ENCODE measurements at regions not wholly inside any gene's neighbourhood (a gene's known extent, or its start where the extent isn't known, plus 50 kb on each side); places are given as distances from the start of the nearest gene placed in this dataset.

GRCh38 chr6:18725449-18725848 is 338.3 kb downstream of the RNF144B start:
- Mint-ChIP-seq H3K36me3 (no peaks in the 10 kb centered on the region), H3K4me3 (no peak overlapping the region), H3K4me1 (no peaks in the 10 kb centered on the region), H3K27me3 (ENCODE audit: low read depth in 3 of 3) (no peaks in the 10 kb centered on the region), H3K9me3 (peaks cover 0 to 4% (median 2%) of the 10 kb centered on the region in 7 donors), H3K27ac (no peak overlapping the region)
- H3K27ac ChIP-seq (ENCODE audit: low read depth in 1 of 2, low read length in 2 of 2) = no peak overlapping the region
- no peak for DNase-seq
- intact Hi-C loops (cut with micrococcal nuclease) = no loop called here
- H3K4me2 ChIP-seq (replicated peaks; ENCODE audit: extremely low read depth, low read length, poor library complexity, severe bottlenecking) = no peak overlapping the region
- peaks cover 3 to 4% of the 10 kb centered on the region in 2 donors for H3K9me3 ChIP-seq (replicated peaks in 1 of 2; ENCODE audit: control insufficient read depth in 1 of 2, insufficient read depth in 1 of 2, low read length in 2 of 2)
- H3K4me3 ChIP-seq (replicated peaks in 1 of 3; ENCODE audit: low read depth in 2 of 3, low read length in 3 of 3) = no peak overlapping the region
- TF ChIP-seq, protein P1, sequence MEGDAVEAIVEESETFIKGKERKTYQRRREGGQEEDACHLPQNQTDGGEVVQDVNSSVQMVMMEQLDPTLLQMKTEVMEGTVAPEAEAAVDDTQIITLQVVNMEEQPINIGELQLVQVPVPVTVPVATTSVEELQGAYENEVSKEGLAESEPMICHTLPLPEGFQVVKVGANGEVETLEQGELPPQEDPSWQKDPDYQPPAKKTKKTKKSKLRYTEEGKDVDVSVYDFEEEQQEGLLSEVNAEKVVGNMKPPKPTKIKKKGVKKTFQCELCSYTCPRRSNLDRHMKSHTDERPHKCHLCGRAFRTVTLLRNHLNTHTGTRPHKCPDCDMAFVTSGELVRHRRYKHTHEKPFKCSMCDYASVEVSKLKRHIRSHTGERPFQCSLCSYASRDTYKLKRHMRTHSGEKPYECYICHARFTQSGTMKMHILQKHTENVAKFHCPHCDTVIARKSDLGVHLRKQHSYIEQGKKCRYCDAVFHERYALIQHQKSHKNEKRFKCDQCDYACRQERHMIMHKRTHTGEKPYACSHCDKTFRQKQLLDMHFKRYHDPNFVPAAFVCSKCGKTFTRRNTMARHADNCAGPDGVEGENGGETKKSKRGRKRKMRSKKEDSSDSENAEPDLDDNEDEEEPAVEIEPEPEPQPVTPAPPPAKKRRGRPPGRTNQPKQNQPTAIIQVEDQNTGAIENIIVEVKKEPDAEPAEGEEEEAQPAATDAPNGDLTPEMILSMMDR (IDR thresholded peaks at IDR 0.05) = no peak
- no peaks in the 10 kb centered on the region for H3K27me3 ChIP-seq (ENCODE audit: control insufficient read depth in 2 of 2, insufficient read depth in 2 of 2, low read length in 2 of 2)
- H3K79me2 ChIP-seq (ENCODE audit: insufficient read depth, low read length) = no peaks in the 10 kb centered on the region
- no peak overlapping the region for H3K9ac ChIP-seq (ENCODE audit: insufficient read depth, low read length, poor library complexity, severe bottlenecking)
- no peaks in the 10 kb centered on the region for H4K20me1 ChIP-seq (ENCODE audit: insufficient read depth, low read length)
- H3K4me1 ChIP-seq (ENCODE audit: control insufficient read depth in 1 of 2, insufficient read depth in 2 of 2, low read length in 2 of 2) = no peaks in the 10 kb centered on the region
- no peak overlapping the region for H2AFZ ChIP-seq (ENCODE audit: insufficient read depth, low read depth, low read length, poor library complexity, severe bottlenecking)
- no CpG with 5 or more reads among the region's 2 CpGs for WGBS (ENCODE audit: insufficient coverage)
- no peaks in the 10 kb centered on the region for H3K36me3 ChIP-seq (replicated peaks in 1 of 2; ENCODE audit: control insufficient read depth in 1 of 2, insufficient read depth in 2 of 2, low read length in 2 of 2)

DNA sequence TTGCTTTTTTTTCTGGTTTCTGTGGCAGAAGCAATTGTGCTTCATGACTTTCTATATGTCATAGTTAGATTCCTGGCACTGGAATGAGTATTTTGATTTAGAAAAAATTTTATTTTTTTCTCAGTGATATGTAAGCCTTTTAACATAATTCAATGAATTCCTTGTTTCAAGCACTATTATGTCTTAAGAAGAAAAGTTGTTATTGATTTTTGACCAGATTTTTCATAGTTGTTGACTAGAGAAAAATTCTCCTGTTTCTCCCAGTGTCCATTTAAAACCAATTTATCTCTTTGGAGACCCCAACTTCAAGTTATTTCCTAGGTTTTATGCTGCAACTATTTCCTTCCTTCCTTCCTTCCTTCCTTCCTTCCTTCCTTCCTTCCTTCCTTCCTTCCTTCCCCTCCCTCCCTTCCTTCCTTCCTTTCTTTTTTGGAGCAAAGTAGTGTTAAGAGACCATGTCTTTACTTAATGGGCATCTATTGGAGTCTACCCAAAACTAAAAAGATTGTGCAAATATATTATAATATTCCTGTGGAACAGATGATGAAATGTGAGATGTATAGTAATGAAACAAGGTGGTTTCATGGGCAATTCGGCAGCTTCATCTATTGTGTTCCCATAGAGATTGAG is 346.9 kb downstream of the RNF144B start:
- Histone ChIP-seq H3K27me3 (ENCODE audit: control insufficient read depth in 2 of 2, insufficient read depth in 2 of 2, low read length in 2 of 2) (no peaks in the 10 kb centered on the region), H3K4me3 (replicated peaks in 1 of 3; ENCODE audit: low read depth in 2 of 3, low read length in 3 of 3) (no peak overlapping the region), H3K4me2 (replicated peaks; ENCODE audit: extremely low read depth, low read length, poor library complexity, severe bottlenecking) (no peak overlapping the region), H3K4me1 (ENCODE audit: control insufficient read depth in 1 of 2, insufficient read depth in 2 of 2, low read length in 2 of 2) (no peaks in the 10 kb centered on the region), H3K9ac (ENCODE audit: insufficient read depth, low read length, poor library complexity, severe bottlenecking) (no peak overlapping the region), H2AFZ (ENCODE audit: insufficient read depth, low read depth, low read length, poor library complexity, severe bottlenecking) (no peak overlapping the region), H3K79me2 (ENCODE audit: insufficient read depth, low read length) (no peaks in the 10 kb centered on the region), H3K9me3 (replicated peaks in 1 of 2; ENCODE audit: control insufficient read depth in 1 of 2, insufficient read depth in 1 of 2, low read length in 2 of 2) (peaks cover 0 to 4% of the 10 kb centered on the region in 2 donors), H3K36me3 (replicated peaks in 1 of 2; ENCODE audit: control insufficient read depth in 1 of 2, insufficient read depth in 2 of 2, low read length in 2 of 2) (no peaks in the 10 kb centered on the region), H3K27ac (ENCODE audit: low read depth in 1 of 2, low read length in 2 of 2) (no peak overlapping the region), H4K20me1 (ENCODE audit: insufficient read depth, low read length) (no peaks in the 10 kb centered on the region)
- Mint-ChIP-seq H3K9me3 (peaks cover 0 to 7% (median 0%) of the 10 kb centered on the region in 7 donors), H3K4me3 (no peak overlapping the region), H3K27ac (no peak overlapping the region), H3K27me3 (ENCODE audit: low read depth in 3 of 3) (peaks cover 0 to 2% (median 0%) of the 10 kb centered on the region in 3 donors), H3K4me1 (no peaks in the 10 kb centered on the region), H3K36me3 (no peaks in the 10 kb centered on the region)
- TF ChIP-seq, protein P1 (IDR thresholded peaks at IDR 0.05) = no peak
- no peak for DNase-seq
- no CpG with 5 or more reads among the region's 1 CpG for WGBS (ENCODE audit: insufficient coverage)
- intact Hi-C loops (cut with micrococcal nuclease) = no loop called here

All from CD14-positive monocyte (primary cell).